ENCODE measurements at regions not wholly inside any gene's neighbourhood (a gene's known extent, or its start where the extent isn't known, plus 50 kb on each side); places are given as distances from the start of the nearest gene placed in this dataset.

DNA sequence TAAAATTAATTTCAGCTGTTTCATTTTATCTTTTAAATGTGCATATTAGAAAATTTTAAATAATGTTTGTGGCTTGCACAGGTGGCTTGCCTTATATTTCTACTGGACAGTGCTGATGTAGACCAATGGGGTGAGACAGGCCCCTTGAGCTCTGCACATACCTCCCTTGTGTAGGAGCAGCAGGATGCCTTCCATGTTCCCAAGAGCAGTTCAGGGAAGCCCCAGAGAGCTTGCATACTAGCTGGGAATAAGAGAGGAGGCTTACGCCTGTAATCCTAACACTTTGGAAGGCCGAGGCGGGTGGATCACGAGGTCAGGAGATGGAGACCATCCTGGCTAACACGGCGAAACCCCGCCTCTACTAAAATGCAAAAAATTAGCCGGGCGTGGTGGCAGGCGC, 61.4 kb downstream of the RFPL4B start:
- TF ChIP-seq, protein P1, sequence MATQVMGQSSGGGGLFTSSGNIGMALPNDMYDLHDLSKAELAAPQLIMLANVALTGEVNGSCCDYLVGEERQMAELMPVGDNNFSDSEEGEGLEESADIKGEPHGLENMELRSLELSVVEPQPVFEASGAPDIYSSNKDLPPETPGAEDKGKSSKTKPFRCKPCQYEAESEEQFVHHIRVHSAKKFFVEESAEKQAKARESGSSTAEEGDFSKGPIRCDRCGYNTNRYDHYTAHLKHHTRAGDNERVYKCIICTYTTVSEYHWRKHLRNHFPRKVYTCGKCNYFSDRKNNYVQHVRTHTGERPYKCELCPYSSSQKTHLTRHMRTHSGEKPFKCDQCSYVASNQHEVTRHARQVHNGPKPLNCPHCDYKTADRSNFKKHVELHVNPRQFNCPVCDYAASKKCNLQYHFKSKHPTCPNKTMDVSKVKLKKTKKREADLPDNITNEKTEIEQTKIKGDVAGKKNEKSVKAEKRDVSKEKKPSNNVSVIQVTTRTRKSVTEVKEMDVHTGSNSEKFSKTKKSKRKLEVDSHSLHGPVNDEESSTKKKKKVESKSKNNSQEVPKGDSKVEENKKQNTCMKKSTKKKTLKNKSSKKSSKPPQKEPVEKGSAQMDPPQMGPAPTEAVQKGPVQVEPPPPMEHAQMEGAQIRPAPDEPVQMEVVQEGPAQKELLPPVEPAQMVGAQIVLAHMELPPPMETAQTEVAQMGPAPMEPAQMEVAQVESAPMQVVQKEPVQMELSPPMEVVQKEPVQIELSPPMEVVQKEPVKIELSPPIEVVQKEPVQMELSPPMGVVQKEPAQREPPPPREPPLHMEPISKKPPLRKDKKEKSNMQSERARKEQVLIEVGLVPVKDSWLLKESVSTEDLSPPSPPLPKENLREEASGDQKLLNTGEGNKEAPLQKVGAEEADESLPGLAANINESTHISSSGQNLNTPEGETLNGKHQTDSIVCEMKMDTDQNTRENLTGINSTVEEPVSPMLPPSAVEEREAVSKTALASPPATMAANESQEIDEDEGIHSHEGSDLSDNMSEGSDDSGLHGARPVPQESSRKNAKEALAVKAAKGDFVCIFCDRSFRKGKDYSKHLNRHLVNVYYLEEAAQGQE (IDR thresholded peaks at IDR 0.05; ENCODE audit: insufficient read depth in 1 of 2, low read depth in 2 of 2, low read length in 1 of 2) = no peak
- TF ChIP-seq POLR2AphosphoS5 (IDR thresholded peaks at IDR 0.05; ENCODE audit: low read depth, low read length) = no peak
- TF ChIP-seq, protein P2, sequence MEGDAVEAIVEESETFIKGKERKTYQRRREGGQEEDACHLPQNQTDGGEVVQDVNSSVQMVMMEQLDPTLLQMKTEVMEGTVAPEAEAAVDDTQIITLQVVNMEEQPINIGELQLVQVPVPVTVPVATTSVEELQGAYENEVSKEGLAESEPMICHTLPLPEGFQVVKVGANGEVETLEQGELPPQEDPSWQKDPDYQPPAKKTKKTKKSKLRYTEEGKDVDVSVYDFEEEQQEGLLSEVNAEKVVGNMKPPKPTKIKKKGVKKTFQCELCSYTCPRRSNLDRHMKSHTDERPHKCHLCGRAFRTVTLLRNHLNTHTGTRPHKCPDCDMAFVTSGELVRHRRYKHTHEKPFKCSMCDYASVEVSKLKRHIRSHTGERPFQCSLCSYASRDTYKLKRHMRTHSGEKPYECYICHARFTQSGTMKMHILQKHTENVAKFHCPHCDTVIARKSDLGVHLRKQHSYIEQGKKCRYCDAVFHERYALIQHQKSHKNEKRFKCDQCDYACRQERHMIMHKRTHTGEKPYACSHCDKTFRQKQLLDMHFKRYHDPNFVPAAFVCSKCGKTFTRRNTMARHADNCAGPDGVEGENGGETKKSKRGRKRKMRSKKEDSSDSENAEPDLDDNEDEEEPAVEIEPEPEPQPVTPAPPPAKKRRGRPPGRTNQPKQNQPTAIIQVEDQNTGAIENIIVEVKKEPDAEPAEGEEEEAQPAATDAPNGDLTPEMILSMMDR (IDR thresholded peaks at IDR 0.05) = no peak
- no peak for TF ChIP-seq TCF7L2 (IDR thresholded peaks at IDR 0.05; ENCODE audit: low read depth, low read length)
- no peak for TF ChIP-seq SIN3A (IDR thresholded peaks at IDR 0.05; ENCODE audit: borderline replicate concordance, insufficient read depth, low read depth, low read length)
- Histone ChIP-seq H3K27ac (ENCODE audit: low read length) (no peak overlapping the region), H3K36me3 (ENCODE audit: control insufficient read depth, insufficient read depth, low read length) (no peaks in the 10 kb centered on the region), H3K4me1 (ENCODE audit: control insufficient read depth, insufficient read depth, low read length) (no peaks in the 10 kb centered on the region), H3K27me3 (ENCODE audit: control insufficient read depth, insufficient read depth, low read length) (no peaks in the 10 kb centered on the region), H3K4me3 (ENCODE audit: low read depth in 2 of 2, low read length in 2 of 2) (no peak overlapping the region), H3K9me3 (ENCODE audit: control insufficient read depth, insufficient read depth, low read depth, low read length) (no peaks in the 10 kb centered on the region)
- in situ Hi-C loops (cut with HindIII; ENCODE audit: low pct_unique_long_range_greater_than_20kb, low sequenced_read_pairs) = no loop called here
- POLR2A ChIA-PET = no interaction called here
- intact Hi-C loops (cut with micrococcal nuclease; ENCODE audit: unreplicated experiment) = no loop called here
- DNase-seq (ENCODE audit: low read depth, low spot score) (no peak), ATAC-seq (no peak)
- CTCF ChIA-PET = interaction anchor here (0.5 kb wide), 1 partner anchor 129 kb away, joined by 3 read pairs; no protein-coding TSS in a partner anchor
- no TSS peak for BruUV-seq (replicated peaks)

DNA sequence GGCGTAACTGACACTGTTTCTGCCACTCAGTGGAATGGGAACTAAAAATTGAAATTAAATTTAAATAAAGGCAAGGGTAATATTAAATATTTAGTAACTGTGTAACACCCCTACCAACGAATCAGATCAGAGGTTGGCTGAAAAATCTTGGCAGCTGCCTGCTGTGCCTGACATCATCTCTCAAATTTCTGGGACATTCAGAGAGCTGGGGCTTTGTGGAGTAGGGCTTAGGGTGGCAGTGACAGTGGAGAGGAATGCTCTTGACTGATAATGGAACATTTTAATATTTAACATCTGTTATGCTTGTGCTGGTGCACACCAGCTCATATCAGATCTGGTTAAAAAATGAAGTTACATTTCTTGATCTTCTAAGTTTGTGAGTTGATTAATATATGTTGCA, 62.2 kb downstream of the RFPL4B start:
- POLR2A ChIA-PET = no interaction called here
- no TSS peak for BruUV-seq (replicated peaks)
- Histone ChIP-seq H3K27ac (ENCODE audit: low read length) (no peak overlapping the region), H3K27me3 (ENCODE audit: control insufficient read depth, insufficient read depth, low read length) (no peaks in the 10 kb centered on the region), H3K4me3 (ENCODE audit: low read depth in 2 of 2, low read length in 2 of 2) (no peak overlapping the region), H3K9me3 (ENCODE audit: control insufficient read depth, insufficient read depth, low read depth, low read length) (no peaks in the 10 kb centered on the region), H3K4me1 (ENCODE audit: control insufficient read depth, insufficient read depth, low read length) (no peaks in the 10 kb centered on the region), H3K36me3 (ENCODE audit: control insufficient read depth, insufficient read depth, low read length) (no peaks in the 10 kb centered on the region)
- no peak for TF ChIP-seq POLR2AphosphoS5 (IDR thresholded peaks at IDR 0.05; ENCODE audit: low read depth, low read length)
- TF ChIP-seq SIN3A (IDR thresholded peaks at IDR 0.05; ENCODE audit: borderline replicate concordance, insufficient read depth, low read depth, low read length) = no peak
- TF ChIP-seq, protein P2 (IDR thresholded peaks at IDR 0.05) = no peak
- no peak for TF ChIP-seq TCF7L2 (IDR thresholded peaks at IDR 0.05; ENCODE audit: low read depth, low read length)
- CTCF ChIA-PET = no interaction called here
- no peak for DNase-seq (ENCODE audit: low read depth, low spot score)
- in situ Hi-C loops (cut with HindIII; ENCODE audit: low pct_unique_long_range_greater_than_20kb, low sequenced_read_pairs) (no loop called here), intact Hi-C loops (cut with micrococcal nuclease; ENCODE audit: unreplicated experiment) (no loop called here)
- ATAC-seq = no peak
